ENCODE measurements at regions not wholly inside any gene's neighbourhood (a gene's known extent, or its start where the extent isn't known, plus 50 kb on each side); places are given as distances from the start of the nearest gene placed in this dataset.

DNA sequence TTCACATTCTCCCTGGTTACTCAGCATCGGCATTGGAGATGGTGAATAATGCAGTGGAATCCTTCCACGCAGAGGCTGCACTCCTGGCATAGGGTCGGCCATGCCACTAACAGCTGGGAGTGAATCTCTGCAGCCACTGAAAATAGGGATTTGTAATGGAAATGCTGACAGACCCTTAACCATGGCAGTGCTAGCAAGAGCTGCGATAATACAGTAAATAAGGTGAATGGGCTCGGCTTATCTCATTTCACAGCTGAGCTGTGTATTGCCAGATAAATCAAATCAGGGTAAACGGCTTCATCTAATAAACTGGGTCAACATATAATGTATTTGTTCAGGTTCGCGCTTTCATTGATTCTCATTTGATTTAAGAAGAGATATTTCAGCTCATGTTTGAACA is 156.8 kb downstream of the SLC35B3 start:
- intact Hi-C loops (cut with DNase I), result no loop called here
- DNase-seq (ENCODE audit: low spot score), result no peak

DNA sequence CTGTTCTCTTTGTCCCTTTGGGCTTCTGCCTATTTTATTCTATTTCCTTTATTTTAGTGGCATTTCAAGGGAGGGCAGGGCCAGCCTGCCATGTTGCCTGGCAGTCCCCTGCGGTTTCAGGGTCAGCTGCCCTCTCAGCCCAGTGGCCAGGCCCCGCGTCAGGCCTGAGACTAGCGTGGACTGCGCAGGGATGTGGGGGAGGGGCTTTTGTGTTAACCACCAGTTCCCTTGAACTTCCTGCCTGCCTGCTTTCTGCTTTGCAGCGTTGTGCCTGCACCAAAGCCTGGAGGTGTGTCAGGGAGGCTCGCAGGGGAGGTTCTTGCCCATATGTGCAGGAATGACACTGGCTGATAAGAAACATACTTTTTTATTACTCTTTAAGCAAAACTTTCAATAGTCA is 157.6 kb downstream of the SLC35B3 start:
- DNase-seq (ENCODE audit: low spot score), result no peak
- intact Hi-C loops (cut with DNase I), result no loop called here

DNA sequence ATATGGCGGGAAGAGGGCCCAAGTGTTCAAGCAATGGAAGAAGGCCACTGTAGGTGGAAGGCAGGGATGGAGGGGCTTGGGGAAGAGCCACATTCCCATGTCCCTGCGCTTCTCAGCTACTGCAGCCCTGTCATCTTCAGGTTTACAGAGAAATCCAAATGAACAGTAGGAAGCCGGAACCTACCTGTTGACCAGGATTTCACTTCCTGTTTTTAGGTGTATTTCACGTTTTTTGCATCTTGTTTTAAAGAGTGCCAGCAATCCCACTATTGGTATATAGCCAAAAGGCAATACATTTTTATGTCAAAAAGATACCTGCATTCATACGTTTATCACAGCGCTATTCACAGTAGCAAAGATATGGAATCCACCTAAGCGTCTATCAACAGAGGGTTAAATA is 159.2 kb downstream of the SLC35B3 start:
- intact Hi-C loops (cut with DNase I), result no loop called here
- no peak for DNase-seq (ENCODE audit: low spot score)

DNA sequence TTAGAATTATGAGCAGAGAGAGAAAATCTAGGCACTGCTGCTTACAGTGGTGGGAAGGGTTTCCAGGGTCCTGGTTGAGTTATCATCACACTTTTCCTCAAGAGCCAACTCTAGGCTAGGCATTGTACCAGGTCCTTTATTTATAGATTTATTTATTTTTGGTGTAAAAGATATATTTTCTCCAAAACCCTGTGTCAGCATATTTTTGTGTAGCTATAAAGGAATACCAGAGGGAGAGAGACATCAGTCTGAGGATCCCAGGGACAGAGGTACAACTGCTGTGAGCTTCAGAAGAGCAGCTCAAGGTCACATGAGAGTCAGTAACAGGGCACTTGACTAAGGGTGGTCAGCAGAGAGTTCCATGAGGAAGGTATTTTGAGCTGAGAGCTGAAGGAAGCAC is 159.7 kb downstream of the SLC35B3 start:
- no peak for DNase-seq (ENCODE audit: low spot score)
- intact Hi-C loops (cut with DNase I), result no loop called here

DNA sequence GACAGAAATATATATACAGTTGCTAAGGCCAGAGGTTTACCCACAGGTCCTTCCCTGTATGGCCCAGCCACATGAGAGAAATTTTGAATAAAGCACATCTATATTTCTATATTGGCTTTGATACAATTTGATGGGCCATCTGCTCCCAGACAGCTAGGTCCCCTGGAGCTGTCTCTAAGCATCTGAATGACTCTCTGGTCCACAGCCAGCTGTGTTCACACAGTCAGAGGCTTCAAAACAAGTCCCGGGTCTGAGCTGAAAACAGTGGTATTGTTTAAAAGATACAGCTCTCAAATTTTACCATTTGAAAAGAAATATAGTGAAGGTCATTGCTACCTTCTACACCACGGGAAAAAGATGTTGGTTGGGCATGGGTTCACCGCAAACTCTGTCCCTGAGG is 161.1 kb downstream of the SLC35B3 start:
- intact Hi-C loops (cut with DNase I), result no loop called here
- DNase-seq (ENCODE audit: low spot score), result no peak

DNA sequence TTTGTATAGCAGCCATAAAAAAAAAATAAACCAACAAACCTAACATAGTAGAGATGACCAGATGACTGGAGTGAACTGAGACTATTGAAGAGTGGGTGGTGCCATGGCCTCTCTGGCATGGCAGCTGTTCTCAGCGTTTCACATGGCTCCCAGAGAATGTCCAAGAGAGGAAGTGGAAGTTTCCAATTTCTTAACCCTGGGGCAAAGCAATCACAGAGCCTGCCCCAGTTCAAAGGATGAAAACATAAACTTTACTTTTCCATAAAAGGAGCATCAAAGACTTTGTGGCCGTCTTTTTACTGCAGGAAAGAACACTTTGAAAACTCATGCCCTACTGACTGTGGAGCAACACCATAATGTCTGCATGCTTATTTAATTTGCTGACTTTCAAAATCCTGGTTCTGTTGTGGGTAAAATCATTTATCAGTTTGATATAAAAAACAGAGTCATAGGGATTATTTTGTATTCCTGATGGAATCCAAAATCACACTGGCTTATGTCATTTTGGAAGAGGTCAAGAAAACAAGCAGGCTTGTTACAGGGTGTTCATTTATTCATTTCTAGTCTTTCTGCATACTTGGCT is 165.4 kb downstream of the SLC35B3 start:
- DNase-seq (ENCODE audit: low spot score), result no peak
- intact Hi-C loops (cut with DNase I), result no loop called here

DNA sequence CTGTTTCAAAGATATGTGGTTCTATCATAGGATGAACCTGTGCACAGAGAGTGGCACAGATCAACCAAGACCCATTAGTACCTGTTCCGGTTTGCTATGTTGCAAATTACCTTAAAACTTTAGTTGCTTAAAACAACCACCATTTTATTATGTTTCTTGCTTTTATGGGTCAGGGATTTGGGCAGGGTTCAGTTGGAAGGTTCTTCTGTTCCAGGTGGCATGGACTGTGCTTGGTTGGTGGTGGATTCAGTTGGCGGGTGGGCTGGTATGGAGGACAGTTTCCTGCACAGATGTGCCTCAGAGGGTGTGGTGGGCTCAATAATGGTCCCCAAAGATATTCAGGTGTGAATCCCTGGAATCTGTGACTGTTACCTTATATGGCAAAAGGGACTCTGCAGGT is 166.3 kb downstream of the SLC35B3 start:
- intact Hi-C loops (cut with DNase I), result no loop called here
- no peak for DNase-seq (ENCODE audit: low spot score)

DNA sequence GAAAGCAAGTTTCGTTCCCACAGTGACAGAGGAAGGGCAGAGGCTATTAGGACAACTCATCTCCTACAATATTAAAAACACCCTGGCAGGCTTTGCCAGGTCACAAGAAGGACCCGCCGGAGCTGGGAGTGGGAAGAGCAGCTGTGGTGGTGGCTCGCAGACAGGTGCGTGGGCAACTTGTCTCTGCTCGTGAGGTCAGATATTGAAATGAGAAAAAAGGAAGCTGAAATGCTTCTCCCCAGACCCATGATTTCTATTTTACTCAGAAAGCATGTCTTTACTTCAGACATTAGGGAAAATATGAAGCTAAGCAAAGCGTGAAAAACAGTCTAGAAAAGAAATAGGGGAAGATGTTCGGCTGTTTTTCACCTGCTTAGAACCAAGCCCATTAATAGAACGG is 166.3 kb upstream of the EEF1E1 start:
- DNase-seq (ENCODE audit: low spot score), result no peak
- intact Hi-C loops (cut with DNase I), result no loop called here

DNA sequence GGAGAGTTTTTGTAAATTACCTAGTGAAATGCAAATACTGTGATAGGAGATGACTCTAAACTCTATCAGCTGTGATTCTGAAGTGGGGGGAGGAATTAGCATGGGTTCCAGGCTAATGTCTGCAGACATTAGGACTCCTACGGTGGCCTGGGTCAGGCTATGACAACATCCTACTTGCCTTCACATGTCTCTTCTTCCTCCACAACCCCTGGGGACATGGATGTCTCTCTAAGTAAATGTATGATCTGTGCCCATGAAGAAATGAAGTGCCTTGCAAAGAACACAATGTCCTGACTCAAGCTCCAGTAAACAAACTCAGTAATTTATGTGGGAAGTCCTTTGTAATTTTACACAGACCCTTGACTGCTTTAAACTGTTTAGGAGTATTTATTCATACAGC is 165.8 kb upstream of the EEF1E1 start:
- no peak for DNase-seq (ENCODE audit: low spot score)
- intact Hi-C loops (cut with DNase I), result no loop called here

DNA sequence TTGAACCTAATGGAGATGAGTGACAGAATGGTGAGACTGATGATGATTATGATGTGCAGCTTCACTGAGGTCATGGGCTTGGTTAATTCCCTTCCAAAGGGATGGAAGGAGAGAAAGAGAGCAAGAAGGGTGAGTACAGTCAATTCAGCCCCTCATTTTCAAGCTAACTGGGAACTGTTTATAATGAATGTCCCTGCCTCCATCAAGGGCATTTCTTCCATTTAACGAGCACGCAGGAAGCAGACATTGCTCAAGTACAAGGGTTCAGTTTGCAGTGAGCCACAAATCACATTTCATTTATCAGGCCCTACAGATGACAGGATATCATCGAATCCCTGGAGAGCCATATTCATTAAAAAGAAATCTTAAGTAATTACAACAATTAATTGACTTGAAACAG is 158.3 kb upstream of the EEF1E1 start:
- intact Hi-C loops (cut with DNase I), result no loop called here
- DNase-seq (ENCODE audit: low spot score), result no peak

DNA sequence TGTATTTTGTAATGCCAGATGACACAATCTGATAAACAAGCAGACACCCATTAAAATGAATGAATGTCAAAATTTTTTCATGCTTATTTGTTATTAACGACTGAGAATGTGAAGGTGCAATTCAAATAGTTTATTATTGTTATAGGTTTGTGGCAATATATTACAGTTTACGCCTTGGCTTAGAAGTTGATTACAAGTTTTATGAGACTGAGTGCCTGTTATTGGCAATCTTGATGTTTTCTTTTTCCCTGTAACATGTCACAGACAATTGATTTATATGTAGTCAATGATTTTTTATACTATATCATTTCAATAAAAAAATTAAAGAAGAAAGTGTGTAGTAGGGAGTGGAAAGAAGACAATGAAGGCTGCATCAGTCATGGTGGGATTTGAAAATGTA is 144.1 kb upstream of the EEF1E1 start:
- intact Hi-C loops (cut with DNase I), result no loop called here
- no peak for DNase-seq (ENCODE audit: low spot score)

DNA sequence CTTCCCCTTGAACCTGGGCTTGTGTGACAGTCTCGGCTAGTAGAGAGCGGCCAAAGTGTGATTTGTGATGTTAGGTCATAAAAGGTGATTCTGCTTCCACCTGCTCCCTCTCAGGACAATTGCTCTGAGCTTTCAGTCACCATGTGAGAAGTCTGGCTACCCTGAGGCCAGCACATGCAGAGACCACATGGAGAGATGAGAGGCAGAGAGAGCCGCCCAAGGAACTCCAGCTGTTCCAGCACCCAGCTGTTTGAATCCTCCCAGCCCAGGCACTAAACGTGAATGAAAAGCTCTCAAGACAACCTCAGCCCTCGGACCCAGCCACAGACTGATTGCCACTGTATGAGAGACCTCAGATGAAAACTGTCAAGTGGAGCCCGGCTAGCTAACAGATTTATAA is 143.4 kb upstream of the EEF1E1 start:
- intact Hi-C loops (cut with DNase I), result no loop called here
- DNase-seq (ENCODE audit: low spot score), result no peak

DNA sequence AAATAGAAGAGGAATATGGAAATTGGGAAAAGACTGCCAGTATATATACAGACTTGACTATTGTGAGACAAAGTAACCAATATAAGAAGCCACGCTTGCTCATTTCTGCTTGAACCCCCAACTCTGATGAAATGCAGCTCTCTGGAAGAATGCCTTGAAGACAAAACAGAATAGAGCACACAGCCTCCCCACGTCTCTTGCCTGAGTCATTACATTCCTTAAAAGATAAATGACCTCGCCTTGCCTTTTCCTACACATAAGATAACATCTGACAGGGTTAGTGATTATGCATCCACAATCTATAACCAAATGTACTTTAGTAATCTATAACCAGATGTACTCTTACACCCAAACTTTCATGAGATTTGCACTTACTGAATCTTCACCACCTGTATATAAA is 141.1 kb upstream of the EEF1E1 start:
- no peak for DNase-seq (ENCODE audit: low spot score)
- intact Hi-C loops (cut with DNase I), result no loop called here

DNA sequence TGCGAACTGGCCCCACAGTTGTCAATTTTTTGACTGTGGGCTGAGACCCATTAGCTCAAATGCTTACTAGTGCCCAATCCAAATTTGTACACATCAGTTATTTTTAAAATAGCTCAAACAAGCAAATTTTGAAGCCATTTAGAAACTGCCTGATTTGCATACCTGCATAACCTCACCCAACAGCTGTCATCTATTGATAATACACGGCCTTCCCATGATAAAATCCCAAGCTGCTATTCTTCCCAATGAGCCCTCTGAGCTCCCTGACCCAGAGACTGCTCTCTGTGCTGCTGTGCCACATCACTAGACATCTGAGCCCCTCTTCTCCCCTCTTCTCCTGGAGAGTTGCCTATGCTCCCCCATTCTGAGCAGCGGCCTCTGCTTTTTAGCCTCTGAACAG is 140.5 kb upstream of the EEF1E1 start:
- intact Hi-C loops (cut with DNase I), result no loop called here
- DNase-seq (ENCODE audit: low spot score), result no peak

DNA sequence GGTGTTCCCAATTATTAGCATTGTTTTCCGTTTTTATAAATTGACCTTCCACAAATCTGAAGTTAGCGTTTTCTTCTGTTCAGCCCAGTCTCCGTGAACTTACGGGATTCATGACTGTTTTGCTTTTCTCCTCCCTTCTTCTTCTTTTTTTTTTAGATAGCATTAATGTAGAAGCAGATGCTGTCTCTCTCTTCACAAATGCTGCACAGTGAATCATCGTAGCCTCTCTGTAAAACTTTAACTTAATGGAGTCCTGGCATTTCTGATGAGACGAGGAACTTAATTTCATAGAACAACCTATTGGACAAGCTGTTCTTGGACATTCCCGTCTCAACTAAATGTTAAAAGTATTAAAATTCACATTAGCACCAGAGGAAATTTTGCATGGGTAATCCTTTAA is 138.0 kb upstream of the EEF1E1 start:
- intact Hi-C loops (cut with DNase I), result no loop called here
- no peak for DNase-seq (ENCODE audit: low spot score)

DNA sequence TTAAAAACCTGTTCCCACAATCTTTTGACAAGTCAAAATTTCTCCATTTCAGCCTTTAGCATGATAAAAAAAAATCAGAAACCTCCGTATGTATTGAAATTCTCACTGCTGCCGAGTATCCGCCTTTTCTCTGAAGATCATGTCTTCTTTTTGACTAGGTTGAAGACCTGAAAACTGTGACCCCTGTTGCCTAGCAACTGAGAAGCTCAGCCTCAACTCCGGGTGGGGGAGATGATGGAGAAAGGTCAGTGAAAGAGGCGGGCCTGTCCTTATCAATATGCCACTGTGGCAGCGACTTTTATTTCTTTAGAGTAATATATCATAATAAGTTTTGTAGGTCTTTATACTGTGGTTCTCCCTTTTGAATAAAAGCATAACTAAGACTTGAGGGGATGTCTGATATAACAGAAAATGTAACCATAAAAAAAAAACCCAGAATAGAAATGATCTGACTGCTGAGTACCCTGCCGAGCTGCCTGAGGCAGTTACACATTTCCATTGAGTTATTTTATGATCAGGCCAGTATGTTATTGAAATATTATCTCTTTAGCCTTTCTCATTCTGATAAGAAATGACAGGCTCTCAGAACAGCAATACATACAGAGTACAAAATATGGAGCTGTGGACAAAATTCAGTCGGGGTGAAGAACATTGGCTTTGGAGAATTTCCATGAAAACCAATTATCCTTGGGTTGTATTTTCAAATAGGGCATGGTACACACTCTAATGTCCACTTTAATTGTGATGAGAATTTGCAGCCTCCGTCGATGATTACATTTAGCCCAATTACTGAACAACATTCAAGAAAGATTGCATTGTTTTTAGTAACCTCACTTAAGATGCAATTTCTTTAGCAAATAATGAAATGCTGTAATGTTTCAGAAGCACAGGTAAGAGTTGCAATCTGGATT is 136.7 kb upstream of the EEF1E1 start:
- intact Hi-C loops (cut with DNase I), result no loop called here
- no peak for DNase-seq (ENCODE audit: low spot score)

DNA sequence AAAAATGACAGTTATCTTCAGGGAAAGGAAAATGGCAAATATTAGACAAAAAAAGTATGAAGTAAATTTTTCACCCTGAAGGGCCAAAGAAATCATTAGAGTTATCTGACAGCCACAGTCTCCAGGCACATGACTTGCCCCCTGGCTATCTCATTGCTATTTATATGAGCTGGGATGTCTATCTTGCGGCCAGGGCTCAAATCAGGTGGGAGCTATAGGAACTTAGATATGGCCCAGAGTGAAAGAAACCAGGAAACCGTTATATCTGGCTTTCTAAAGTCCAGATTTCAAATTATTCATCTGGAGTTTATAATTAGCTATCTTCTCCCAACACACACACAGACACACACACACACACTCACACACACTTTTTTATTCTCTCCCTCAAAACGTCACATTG is 135.3 kb upstream of the EEF1E1 start:
- no peak for DNase-seq (ENCODE audit: low spot score)
- intact Hi-C loops (cut with DNase I), result no loop called here

DNA sequence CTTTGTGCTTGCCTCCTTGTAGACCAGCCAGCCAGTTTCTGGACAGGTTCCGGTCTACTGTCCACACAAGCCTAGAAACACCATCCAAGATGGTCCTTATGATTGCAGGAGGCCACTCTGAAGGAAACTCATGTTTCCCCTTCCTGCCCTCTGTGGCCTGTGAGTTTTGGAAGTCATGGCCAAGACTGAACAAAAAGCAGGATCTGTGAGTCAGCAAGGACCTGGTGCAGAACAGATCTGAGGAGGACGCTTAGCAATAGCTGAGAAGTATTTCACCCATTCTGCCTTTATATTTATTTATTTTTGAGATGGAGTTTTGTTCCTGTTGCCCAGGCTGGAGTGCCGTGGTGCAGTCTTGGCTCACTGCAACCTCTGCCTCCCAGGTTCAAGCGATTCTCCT is 134.6 kb upstream of the EEF1E1 start:
- no peak for DNase-seq (ENCODE audit: low spot score)
- intact Hi-C loops (cut with DNase I), result no loop called here

DNA sequence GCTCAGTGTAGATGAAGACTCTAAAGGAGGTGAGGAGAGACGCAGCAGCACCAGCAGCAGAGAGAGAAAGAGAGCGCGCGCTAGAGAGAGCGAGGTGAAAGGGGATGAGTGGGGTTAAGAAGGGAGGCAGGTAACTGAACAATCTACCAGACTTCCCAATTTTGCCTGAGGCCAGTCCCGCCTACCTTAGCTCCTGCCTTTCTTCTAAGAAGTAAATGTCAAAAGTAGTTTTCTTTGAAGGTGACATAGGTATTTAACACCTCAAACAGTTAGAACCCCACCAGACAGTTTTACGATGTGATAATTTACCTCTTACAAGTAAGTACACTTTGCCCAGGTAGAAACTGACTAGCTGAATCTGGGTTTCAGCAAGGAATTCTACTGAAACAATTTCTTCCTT is 132.0 kb upstream of the EEF1E1 start:
- intact Hi-C loops (cut with DNase I), result no loop called here
- DNase-seq (ENCODE audit: low spot score), result no peak

DNA sequence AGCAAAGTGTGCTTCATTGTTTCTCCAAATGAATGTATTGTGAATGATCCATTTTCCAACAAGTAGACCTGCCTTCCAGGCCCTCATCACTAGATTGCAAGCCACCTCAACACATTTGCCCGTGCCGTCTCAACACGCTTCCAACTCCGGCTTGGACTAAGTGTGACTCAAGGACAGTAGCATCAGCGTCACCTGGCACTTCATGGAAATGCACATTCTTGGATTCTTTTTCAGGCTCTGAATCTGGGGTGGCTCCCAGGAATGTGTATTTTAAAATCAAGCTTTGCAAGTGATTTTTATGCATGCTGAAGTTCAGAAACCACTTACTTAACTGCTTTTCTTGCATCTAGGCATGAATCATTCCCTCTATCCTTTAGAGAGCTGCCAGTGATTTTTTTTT is 129.6 kb upstream of the EEF1E1 start:
- intact Hi-C loops (cut with DNase I), result no loop called here
- DNase-seq (ENCODE audit: low spot score), result no peak

DNA sequence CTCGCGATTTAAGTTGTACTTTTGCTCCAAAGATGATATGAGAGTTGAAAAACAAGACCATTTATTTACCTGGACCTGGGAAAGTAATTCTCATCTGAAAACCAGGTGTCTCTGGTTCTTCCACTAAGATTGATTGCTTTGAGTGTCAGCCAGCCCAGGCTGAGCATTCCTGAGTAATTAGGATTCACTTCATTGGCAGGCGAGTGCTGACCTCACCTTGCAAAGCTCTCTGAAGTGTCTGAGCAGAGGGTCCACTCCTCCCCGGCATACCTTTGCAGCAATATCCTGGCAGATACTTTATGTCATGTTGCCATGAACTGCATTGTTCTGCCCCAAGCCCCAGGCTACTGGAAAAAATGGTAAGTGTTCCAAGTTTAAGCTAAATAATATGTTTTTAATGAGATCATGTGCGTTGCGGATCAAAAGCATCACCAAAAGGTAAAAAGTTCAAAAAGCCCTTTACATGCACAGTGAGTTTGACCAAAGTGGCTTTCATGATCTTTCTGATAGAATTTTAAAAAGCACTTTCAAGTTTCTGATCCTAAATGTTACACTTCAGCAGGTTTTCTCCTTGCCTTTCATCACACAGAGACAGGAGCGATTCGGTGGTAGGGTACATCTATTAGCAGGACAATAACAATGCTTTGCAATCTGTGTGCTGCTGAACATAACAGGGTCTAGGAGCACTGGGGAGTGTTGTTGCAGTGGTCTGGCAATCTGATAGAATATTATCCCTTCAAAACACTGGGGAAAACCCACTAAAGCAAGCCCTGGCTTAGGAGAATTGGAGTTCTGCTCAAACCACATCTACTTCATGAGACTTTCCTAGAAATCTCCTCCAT is 127.8 kb upstream of the EEF1E1 start:
- intact Hi-C loops (cut with DNase I), result no loop called here
- no peak for DNase-seq (ENCODE audit: low spot score)
